ENCODE measurements at regions not wholly inside any gene's neighbourhood (a gene's known extent, or its start where the extent isn't known, plus 50 kb on each side); places are given as distances from the start of the nearest gene placed in this dataset.

DNA sequence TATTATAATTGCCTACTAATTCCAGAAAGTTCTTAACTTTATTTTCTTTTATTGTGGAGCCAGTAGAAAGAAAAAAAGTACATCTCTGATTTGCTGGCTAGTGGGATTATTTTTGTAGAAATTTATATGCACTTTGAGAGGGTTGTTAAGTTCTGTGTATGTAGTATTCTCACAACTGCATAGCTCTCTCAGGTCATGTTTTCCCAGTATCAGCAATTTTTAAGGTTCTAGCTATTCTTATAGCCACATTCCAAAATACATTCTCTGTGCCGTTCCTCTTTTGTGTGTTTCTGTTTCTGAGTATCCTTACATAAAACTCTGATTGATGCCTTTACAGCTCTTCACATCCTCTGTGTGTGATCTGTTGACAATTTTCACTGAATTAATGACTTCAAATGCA lies 199.3 kb upstream of the KYNU start:
- TF ChIP-seq, protein P1, sequence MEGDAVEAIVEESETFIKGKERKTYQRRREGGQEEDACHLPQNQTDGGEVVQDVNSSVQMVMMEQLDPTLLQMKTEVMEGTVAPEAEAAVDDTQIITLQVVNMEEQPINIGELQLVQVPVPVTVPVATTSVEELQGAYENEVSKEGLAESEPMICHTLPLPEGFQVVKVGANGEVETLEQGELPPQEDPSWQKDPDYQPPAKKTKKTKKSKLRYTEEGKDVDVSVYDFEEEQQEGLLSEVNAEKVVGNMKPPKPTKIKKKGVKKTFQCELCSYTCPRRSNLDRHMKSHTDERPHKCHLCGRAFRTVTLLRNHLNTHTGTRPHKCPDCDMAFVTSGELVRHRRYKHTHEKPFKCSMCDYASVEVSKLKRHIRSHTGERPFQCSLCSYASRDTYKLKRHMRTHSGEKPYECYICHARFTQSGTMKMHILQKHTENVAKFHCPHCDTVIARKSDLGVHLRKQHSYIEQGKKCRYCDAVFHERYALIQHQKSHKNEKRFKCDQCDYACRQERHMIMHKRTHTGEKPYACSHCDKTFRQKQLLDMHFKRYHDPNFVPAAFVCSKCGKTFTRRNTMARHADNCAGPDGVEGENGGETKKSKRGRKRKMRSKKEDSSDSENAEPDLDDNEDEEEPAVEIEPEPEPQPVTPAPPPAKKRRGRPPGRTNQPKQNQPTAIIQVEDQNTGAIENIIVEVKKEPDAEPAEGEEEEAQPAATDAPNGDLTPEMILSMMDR (IDR thresholded peaks at IDR 0.05): no peak
- no peak for TF ChIP-seq POLR2A (IDR thresholded peaks at IDR 0.05)

Data from adrenal gland (tissue), 5 donors.